DMS53 treated with DMSO at 0.1 percent for 48 hours (cell line): ENCODE measurements at regions not wholly inside any gene's neighbourhood (a gene's known extent, or its start where the extent isn't known, plus 50 kb on each side); places are given as distances from the start of the nearest gene placed in this dataset.
A peak's percentile ranks its signal among the peaks of the same experiment; 100 is the strongest.
"Not testable (repeated sequence)": the region's sequence is repeated elsewhere in the genome, so short reads cannot be mapped to it uniquely, and the experiment has no call there.

Source experiments
- DNase-seq: peaks from one replicate; lab custom pipeline; 2025; ENCODE audit not compliant: unreplicated experiment; lab: John Stamatoyannopoulos, UW

GRCh38 chrX:144188489-144188888 is 304.6 kb downstream of the UBE2NL start:
- DNase-seq: not testable (repeated sequence)

DNA sequence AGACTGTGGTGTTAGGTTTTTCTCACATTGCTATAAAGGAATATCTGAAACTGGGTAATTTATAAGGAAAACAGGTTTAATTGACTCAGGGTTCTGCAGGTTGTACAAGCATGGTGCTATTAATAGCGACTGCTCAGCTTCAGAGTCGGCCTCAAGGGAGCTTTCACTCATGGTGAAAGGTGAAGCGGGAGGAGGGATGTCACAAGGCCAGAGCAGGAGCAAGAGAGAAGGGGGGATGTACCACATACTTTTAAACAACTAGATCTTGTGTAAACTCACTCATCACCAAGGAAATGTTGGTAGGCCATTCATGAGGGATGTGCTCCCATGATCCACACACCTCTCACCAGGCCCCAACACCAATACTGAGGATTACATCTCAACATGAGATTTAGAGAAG is 313.2 kb downstream of the UBE2NL start:
- DNase-seq: not testable (repeated sequence)

DNA sequence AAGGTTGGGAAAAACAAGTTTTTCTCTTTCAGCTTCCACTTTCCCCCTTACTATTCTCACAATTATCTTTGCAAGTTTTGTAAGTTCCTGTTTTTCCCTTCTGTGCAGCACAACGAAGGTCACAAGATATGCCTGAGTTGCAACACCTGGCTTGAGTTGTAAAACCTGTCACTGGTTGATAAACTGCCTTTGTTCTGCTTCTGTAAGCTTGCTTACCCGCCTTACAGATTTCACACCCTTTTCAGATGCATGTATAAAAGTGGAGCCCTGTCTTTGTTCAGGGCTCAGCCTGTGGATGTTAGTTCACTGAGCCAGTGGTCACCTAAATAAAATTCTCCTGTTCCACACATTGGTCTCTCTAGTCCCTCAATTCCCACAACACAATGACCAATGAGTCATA is 318.9 kb downstream of the UBE2NL start:
- not testable (repeated sequence) for DNase-seq

GRCh38 chrX:144208360-144209024 is 324.6 kb downstream of the UBE2NL start:
- not testable (repeated sequence) for DNase-seq

- DNase-seq: no peak
These were observed 330.8 kb downstream of the UBE2NL start for GRCh38 chrX:144214651-144215050.

- DNase-seq: peak; percentile 37
These were observed 335.2 kb downstream of the UBE2NL start for GRCh38 chrX:144219035-144219434.

- DNase-seq: not testable (repeated sequence)
These were observed 347.4 kb downstream of the UBE2NL start for GRCh38 chrX:144231116-144231785.

DNA sequence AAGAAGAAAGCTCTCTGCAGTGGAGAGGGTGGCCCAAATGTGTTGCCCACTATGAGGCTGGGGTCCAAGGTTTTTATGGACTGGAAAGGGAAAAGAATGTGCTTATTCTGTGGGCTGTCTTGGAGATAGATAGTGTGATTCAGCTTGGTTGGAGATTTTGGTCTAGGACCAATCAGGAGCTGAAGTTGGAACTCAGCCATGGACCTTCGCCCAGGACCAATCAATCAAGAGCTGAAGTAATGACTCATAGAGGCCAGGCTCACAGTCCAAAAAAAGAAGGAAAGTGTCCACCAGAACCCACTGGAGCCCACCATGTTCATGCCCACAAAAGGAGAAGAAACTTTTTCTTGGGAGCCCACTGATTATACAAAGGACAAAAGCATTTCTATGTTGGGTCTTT is 369.5 kb downstream of the UBE2NL start:
- no peak for DNase-seq

- DNase-seq: no peak
These were observed 375.2 kb downstream of the UBE2NL start for GRCh38 chrX:144259054-144259453.

- DNase-seq: no peak
These were observed 381.8 kb downstream of the UBE2NL start for GRCh38 chrX:144265641-144266040.

DNA sequence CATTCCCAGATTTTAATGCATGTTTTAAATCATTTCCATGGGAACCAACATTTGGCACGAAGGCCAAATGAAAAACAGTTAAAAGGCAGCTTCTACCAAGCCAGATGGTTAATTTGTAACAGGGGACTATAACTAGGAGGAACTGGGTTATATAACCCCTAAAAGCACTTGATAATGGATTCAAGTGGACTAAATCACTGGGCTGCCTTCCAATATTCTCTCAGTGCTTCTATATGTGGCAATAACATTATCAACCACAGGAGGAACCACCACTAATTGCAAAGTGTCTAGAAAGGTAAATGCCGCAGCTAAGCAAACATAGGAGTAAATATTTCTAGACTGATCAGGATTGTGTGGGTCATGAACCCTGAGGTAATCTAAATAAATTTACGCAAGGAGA is 391.5 kb downstream of the UBE2NL start:
- DNase-seq: peak; percentile 89

DNA sequence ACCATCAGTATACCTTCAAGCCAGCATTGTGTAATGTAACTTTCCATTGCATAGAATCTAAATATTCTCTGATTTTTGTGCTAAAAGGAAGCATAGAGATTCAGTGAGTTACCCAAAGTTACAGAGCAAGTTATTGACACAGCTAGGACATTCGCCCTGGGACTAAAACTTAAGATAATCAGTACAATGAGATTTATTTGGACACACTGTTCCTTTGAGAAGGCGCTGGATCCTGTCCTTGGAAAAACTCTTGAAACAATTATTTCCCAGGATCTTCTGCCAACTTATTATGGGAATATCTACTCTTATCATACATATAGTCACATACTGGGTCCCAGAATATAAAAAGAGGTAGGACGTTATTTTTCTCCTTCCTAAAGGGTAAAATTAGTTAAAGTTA is 392.0 kb downstream of the UBE2NL start:
- DNase-seq: no peak

GRCh38 chrX:144293229-144293628 is 409.4 kb downstream of the UBE2NL start:
- no peak for DNase-seq

DNA sequence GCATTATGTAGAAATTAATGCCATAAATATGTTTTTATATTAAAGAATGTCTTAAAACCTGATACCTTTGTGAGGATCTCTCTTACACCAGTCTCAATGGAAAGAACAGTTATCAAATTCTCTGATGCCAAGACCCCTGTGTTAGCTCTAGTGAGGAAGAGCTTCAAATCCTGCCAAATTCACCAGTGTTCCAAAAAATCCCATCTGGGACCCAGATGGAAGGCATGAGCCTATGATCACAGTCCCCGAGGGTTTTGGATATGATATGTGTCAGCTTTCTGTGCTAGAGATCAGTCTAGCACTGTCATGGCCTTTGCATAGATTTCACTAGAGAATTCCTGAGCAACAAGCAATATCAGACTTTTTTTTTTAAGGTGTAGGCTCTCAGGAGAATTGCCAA is 412.1 kb downstream of the UBE2NL start:
- no peak for DNase-seq

GRCh38 chrX:144297221-144297620 is 413.4 kb downstream of the UBE2NL start:
- no peak for DNase-seq

- DNase-seq: no peak
These were observed 443.6 kb downstream of the UBE2NL start for GRCh38 chrX:144327495-144327894.

DNA sequence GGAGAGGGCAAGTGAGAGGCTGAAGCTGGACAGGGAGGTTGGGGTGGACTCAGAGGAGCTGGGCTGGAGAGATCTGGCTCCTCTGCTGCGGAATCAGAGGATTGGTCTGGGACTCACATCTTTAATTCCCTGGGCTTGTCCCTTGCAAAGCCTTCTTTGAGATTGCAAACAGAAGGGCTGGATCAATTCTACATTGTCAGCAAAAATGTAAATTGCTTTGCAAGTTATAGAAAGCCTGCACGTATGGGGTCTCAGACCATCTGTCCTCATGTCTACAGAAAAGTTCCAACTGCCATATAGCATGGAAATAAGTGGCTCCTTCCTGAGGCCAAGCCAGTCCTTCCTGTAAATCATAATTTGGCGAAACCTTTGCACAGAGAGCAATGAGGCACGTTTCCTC is 449.6 kb downstream of the UBE2NL start:
- DNase-seq: no peak

DNA sequence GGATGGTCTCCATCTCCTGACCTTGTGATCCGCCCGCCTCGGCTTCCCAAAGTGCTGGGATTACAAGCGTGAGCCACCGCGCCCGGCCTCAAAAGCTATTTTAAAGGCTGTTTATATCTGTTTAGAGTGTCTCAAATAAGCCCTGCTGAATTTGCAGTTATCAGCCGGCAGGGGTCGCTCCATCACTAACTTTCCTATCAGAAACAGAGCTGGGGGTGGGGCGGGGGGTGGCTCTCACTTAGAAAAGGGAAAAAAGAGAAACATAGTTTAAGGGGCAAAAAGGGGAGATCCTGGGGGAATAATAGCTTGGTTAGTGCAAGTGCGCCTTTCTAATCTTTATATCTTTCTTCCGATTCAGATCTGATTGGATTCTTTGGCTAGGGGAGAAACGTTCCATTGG is 450.7 kb downstream of the UBE2NL start:
- peak; percentile 9 for DNase-seq

DNA sequence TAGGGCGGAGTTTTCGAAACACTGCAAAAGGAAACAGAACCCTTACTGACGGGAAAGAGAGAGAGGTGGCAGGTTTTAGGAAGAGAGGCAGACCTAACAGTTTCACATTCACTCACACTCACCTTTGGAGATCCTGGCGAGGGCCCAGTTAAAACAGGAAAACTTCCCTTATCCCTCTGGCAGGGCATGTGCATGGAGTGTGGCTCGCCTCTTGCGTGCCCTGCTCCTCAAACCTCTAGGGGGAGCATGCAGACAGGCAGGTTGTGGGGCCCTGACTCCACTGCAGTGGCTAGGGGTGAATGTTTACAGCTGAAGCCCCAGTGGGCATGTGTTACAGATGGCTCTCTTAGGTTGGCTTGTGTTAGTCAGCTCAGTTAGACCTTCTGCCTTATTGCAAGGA is 451.5 kb downstream of the UBE2NL start:
- DNase-seq: no peak

GRCh38 chrX:144379156-144379555 is 495.3 kb downstream of the UBE2NL start:
- no peak for DNase-seq

GRCh38 chrX:144388738-144389137 is 504.9 kb downstream of the UBE2NL start:
- DNase-seq: no peak
